Prostate gland (tissue), 2 donors: ENCODE measurements at regions not wholly inside any gene's neighbourhood (a gene's known extent, or its start where the extent isn't known, plus 50 kb on each side); places are given as distances from the start of the nearest gene placed in this dataset.

Experiments
- POLR2A ChIP-seq: fragments of 450-650 bp; IDR thresholded peaks from one replicate; pipeline ENCODE4 v1.6.1; 2016; ENCODE audit warnings: antibody characterized with exemption, mild to moderate bottlenecking
- TF ChIP-seq, protein P1 (sequence below), 4 experiments: fragments of 200-600 bp in 2 of 4; fragments of 450-650 bp in 2 of 4; sonication (generic) in 2 of 4; IDR thresholded peaks; 1 replicate in 3 of 4; 2 replicates in 1 of 4; pipeline ENCODE4 v1.5.1; 2016 to 2019; ENCODE audit warnings: antibody characterized with exemption in 4 of 4, mild to moderate bottlenecking in 2 of 4, moderate library complexity in 2 of 4

DNA sequence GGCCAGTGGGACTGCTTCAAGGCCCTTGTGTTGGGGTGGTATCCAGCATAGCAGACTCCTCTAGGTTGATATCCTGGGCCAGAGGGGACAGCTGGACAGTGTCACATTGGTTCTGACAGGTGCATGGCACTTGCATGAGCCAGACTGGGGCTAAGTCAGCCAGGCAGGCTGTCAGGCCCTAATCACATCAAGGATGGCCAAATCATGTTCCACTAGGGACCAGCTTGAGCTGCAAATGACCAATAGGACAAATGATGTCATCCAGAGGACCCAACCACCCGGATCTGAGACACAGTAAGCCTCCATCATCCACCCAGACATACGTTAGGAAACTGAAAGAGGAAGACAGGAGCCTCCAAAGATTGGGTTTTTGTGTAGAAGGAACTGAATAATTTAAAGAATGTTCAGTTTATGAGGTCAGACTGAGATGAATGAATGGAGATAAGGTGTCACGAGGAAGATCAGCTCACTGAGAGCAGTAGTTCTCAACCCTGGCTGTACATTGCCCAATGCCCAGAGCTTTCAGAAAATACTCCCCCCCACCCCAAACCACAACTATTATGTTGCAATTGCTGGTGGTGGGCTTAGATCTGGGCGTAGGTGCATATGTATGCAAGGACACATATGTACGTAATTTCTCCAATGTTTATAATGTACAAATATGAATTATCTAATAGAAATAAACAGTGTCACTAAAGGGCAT lies 75.2 kb upstream of the INHBA start:
- TF ChIP-seq POLR2A, result no peak
- TF ChIP-seq, protein P1, sequence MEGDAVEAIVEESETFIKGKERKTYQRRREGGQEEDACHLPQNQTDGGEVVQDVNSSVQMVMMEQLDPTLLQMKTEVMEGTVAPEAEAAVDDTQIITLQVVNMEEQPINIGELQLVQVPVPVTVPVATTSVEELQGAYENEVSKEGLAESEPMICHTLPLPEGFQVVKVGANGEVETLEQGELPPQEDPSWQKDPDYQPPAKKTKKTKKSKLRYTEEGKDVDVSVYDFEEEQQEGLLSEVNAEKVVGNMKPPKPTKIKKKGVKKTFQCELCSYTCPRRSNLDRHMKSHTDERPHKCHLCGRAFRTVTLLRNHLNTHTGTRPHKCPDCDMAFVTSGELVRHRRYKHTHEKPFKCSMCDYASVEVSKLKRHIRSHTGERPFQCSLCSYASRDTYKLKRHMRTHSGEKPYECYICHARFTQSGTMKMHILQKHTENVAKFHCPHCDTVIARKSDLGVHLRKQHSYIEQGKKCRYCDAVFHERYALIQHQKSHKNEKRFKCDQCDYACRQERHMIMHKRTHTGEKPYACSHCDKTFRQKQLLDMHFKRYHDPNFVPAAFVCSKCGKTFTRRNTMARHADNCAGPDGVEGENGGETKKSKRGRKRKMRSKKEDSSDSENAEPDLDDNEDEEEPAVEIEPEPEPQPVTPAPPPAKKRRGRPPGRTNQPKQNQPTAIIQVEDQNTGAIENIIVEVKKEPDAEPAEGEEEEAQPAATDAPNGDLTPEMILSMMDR (IDR thresholded peaks at IDR 0.05), result no peak
